ENCODE measurements at regions not wholly inside any gene's neighbourhood (a gene's known extent, or its start where the extent isn't known, plus 50 kb on each side); places are given as distances from the start of the nearest gene placed in this dataset.

DNA sequence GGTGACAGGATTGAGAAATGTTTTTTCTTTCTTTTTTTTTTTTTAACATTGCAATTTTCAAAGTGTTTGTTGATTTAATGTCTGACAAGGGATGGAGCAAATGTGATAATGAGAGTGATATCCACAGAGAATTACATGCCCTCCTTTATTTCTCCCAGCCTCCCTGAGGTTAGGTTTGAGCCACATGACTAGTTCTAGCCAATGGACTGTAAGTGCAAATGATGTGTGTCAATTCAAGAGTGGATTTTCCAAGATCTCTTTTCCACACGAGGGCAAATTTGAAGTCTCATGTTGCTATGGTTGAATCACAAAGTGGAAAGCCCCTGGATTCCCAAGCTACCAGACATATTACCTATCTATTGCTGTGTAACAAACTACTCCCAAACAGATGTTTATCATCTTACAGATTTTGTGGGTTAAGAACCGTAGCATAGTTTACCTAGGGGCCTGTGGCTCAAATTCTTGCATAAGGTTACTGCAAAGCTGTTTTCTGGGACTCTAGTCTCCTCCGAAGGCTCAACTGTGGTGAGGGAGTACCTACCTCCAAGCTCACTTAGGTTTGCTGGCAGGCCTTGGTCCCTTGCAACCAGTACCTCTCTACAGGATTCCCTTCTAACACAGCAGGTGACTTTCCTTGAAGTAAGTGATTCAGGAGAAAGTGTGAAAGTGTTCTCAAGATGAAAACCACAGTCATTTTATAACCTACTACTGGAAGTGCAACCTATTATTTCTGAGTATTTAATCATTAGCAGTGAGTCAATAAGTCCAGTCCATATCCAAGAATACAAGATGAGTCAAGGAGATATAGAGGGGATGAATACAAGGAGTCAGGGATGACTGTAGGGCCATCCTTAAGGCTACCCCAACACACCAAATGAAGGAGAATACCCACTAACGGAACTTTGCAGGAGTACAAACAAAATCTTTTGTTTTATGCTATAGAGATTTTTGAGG lies 533.6 kb downstream of the PTPRC start:
- TF ChIP-seq EZH2 (IDR thresholded peaks at IDR 0.05; ENCODE audit: insufficient read depth, low read length) (no peak), CTCF (IDR thresholded peaks at IDR 0.05; ENCODE audit: insufficient read depth, low read depth, low read length) (no peak)

Measured in astrocyte (in vitro differentiated cells and primary cell).